Neural cell (in vitro differentiated cells): ENCODE measurements at regions not wholly inside any gene's neighbourhood (a gene's known extent, or its start where the extent isn't known, plus 50 kb on each side); places are given as distances from the start of the nearest gene placed in this dataset.

Experiments used
- H2AFZ ChIP-seq: fragments of 200-600, 300-800 bp; sonication (generic), shearing (Covaris generic); 2 replicates; pipeline ENCODE4 v1.6.0; 2014; ENCODE audit warnings: low read depth, mild to moderate bottlenecking, antibody characterized with exemption, low read length, moderate library complexity
- H3F3A ChIP-seq: fragments of 200-600 bp; shearing (Covaris generic); 2 replicates; pipeline ENCODE4 v1.6.1; 2016; ENCODE audit warnings: mild to moderate bottlenecking, moderate library complexity, mixed read lengths, antibody characterized with exemption, low read length; ENCODE audit not compliant: insufficient read depth, poor library complexity, severe bottlenecking
- H3K27ac ChIP-seq: fragments of 200-600, 300-800 bp; sonication (generic), shearing (Covaris generic); 2 replicates; pipeline ENCODE4 v1.5.1; 2014; ENCODE audit warnings: mild to moderate bottlenecking, low read length, moderate library complexity
- H3K27me3 ChIP-seq: fragments of 300-800, 200-600 bp; sonication (generic), shearing (Covaris generic); 2 replicates; pipeline ENCODE4 v1.6.0; 2014; ENCODE audit warnings: mild to moderate bottlenecking, low read depth, low read length, moderate library complexity; ENCODE audit not compliant: insufficient read depth
- H3K36me3 ChIP-seq: fragments of 300-800, 200-600 bp; sonication (generic), shearing (Covaris generic); 2 replicates; pipeline ENCODE4 v1.5.1; 2014; ENCODE audit warnings: mild to moderate bottlenecking, antibody characterized with exemption, low read length, moderate library complexity; ENCODE audit not compliant: insufficient read depth
- H3K4me2 ChIP-seq: fragments of 300-800, 200-600 bp; sonication (generic), shearing (Covaris generic); 2 replicates; pipeline ENCODE4 v1.6.0; 2014; ENCODE audit warnings: mild to moderate bottlenecking, low read length
- H3K4me3 ChIP-seq: fragments of 300-800, 200-600 bp; sonication (generic), shearing (Covaris generic); 2 replicates; pipeline ENCODE4 v1.5.1; 2014; ENCODE audit warnings: mild to moderate bottlenecking, low read length, moderate library complexity
- H3K79me2 ChIP-seq: fragments of 200-600 bp; shearing (Covaris generic); replicated peaks from 2 replicates; pipeline ENCODE4 v1.6.0; 2014; ENCODE audit warnings: mild to moderate bottlenecking, low read length, moderate library complexity; ENCODE audit not compliant: insufficient read depth
- H3K9ac ChIP-seq: fragments of 300-800, 200-600 bp; sonication (generic), shearing (Covaris generic); 2 replicates; pipeline ENCODE4 v1.6.1; 2016; ENCODE audit warnings: mild to moderate bottlenecking, low read length, mixed read lengths
- H3K9me2 ChIP-seq: fragments of 200-600 bp; shearing (Covaris generic); 2 replicates; pipeline ENCODE4 v1.6.1; 2016; ENCODE audit warnings: mild to moderate bottlenecking, low read length, mixed read lengths; ENCODE audit not compliant: insufficient read depth
- H3K9me3 ChIP-seq: fragments of 200-600, 300-800 bp; sonication (generic), shearing (Covaris generic); 2 replicates; pipeline ENCODE4 v1.6.1; 2016; ENCODE audit warnings: mild to moderate bottlenecking, mixed run types, low read length, moderate library complexity, mixed read lengths
- H4K20me1 ChIP-seq: fragments of 200-600 bp; shearing (Covaris generic); 2 replicates; pipeline ENCODE4 v1.6.1; 2016; ENCODE audit warnings: mild to moderate bottlenecking, mixed run types; ENCODE audit not compliant: insufficient read depth
- CTCF ChIP-seq: fragments of 450-650 bp; IDR thresholded peaks from 2 replicates; pipeline ENCODE4 v1.5.1; 2014; ENCODE audit warnings: antibody characterized with exemption, mild to moderate bottlenecking, moderate library complexity; ENCODE audit not compliant: poor library complexity, severe bottlenecking
- EP300 ChIP-seq: fragments of 450-650 bp; conservative IDR thresholded peaks from 2 replicates; pipeline ENCODE4 v1.6.1; 2014; ENCODE audit warnings: antibody characterized with exemption, mild to moderate bottlenecking, moderate library complexity; ENCODE audit not compliant: poor library complexity, severe bottlenecking
- EZH2 ChIP-seq: fragments of 200-600, 300-800 bp; shearing (Covaris generic), sonication (generic); IDR thresholded peaks from 2 replicates; pipeline ENCODE4 v1.6.1; 2014; ENCODE audit warnings: antibody characterized with exemption, low read length, borderline replicate concordance, mild to moderate bottlenecking; ENCODE audit not compliant: insufficient read depth, poor library complexity, severe bottlenecking
- MXI1 ChIP-seq: fragments of 450-650 bp; conservative IDR thresholded peaks from 2 replicates; pipeline ENCODE4 v1.6.1; 2014; ENCODE audit warnings: antibody characterized with exemption, mild to moderate bottlenecking; ENCODE audit not compliant: poor library complexity, severe bottlenecking
- POLR2AphosphoS5 ChIP-seq: IDR thresholded peaks from 2 replicates; pipeline ENCODE4 v1.6.1; 2012
- RAD21 ChIP-seq: fragments of 450-650 bp; conservative IDR thresholded peaks from 2 replicates; pipeline ENCODE4 v1.6.1; 2014; ENCODE audit warnings: antibody characterized with exemption, mild to moderate bottlenecking, moderate library complexity
- REST ChIP-seq: IDR thresholded peaks from 2 replicates; pipeline ENCODE4 v1.6.1; 2012; ENCODE audit warnings: borderline replicate concordance
- SMC3 ChIP-seq: fragments of 450-650 bp; conservative IDR thresholded peaks from 2 replicates; pipeline ENCODE4 v1.6.1; 2014; ENCODE audit warnings: antibody characterized with exemption, mild to moderate bottlenecking, moderate library complexity; ENCODE audit not compliant: poor library complexity
- TAF1 ChIP-seq: IDR thresholded peaks from 2 replicates; pipeline ENCODE4 v1.6.1; 2012; ENCODE audit warnings: low read depth

- H3K27me3 ChIP-seq, result no peaks in the 10 kb centered on the region
- H4K20me1 ChIP-seq, result no peaks in the 10 kb centered on the region
- no peaks in the 10 kb centered on the region for H3F3A ChIP-seq
- no peaks in the 10 kb centered on the region for H3K36me3 ChIP-seq
- H3K4me3 ChIP-seq, result no peak overlapping the region
- H3K79me2 ChIP-seq, result no peaks in the 10 kb centered on the region
- no peak for TF ChIP-seq TAF1
- no peak for TF ChIP-seq SMC3
- no peak for TF ChIP-seq RAD21
- TF ChIP-seq EP300, result no peak
- TF ChIP-seq EZH2, result no peak
- TF ChIP-seq MXI1, result no peak
- no peak for TF ChIP-seq REST
- no peak for TF ChIP-seq POLR2AphosphoS5
- no peak for TF ChIP-seq CTCF
- no peak overlapping the region for H2AFZ ChIP-seq
- H3K9me3 ChIP-seq, result no peaks in the 10 kb centered on the region
- no peak overlapping the region for H3K4me2 ChIP-seq
- no peak overlapping the region for H3K27ac ChIP-seq
- H3K9ac ChIP-seq, result no peak overlapping the region
- no peaks in the 10 kb centered on the region for H3K9me2 ChIP-seq
Measured at GRCh38 chr5:129821477-129822131, 73.7 kb downstream of the MINAR2 start.

GRCh38 chr5:129830288-129830687 is 74.0 kb upstream of the CHSY3 start:
- Histone ChIP-seq H2AFZ (no peak overlapping the region), H3K79me2 (no peaks in the 10 kb centered on the region), H3K4me2 (no peak overlapping the region), H3K36me3 (no peaks in the 10 kb centered on the region), H4K20me1 (no peaks in the 10 kb centered on the region), H3K9ac (no peak overlapping the region), H3F3A (no peaks in the 10 kb centered on the region), H3K4me3 (no peak overlapping the region), H3K27me3 (no peaks in the 10 kb centered on the region), H3K27ac (no peak overlapping the region), H3K9me2 (no peaks in the 10 kb centered on the region), H3K9me3 (no peaks in the 10 kb centered on the region)
- TF ChIP-seq EZH2 (no peak), REST (no peak), TAF1 (no peak), MXI1 (no peak), EP300 (no peak), POLR2AphosphoS5 (no peak), RAD21 (no peak), SMC3 (no peak), CTCF (no peak)
